Hepatocyte (in vitro differentiated cells): ENCODE measurements at regions not wholly inside any gene's neighbourhood (a gene's known extent, or its start where the extent isn't known, plus 50 kb on each side); places are given as distances from the start of the nearest gene placed in this dataset.

Source experiments
- DNase-seq: peaks from one replicate; pipeline ENCODE4 v3.0.0-alpha.2; 2016; ENCODE audit warnings: low spot score
- H2AFZ ChIP-seq: fragments of 200-600 bp; sonication (generic); 2 replicates; pipeline ENCODE4 v1.6.0; 2016; ENCODE audit warnings: antibody characterized with exemption, mild to moderate bottlenecking
- H3K27ac ChIP-seq: fragments of 200-600 bp; sonication (generic); 2 replicates; pipeline ENCODE4 v1.5.1; 2016; ENCODE audit warnings: mild to moderate bottlenecking
- H3K27me3 ChIP-seq: fragments of 200-600 bp; sonication (generic); 2 replicates; pipeline ENCODE4 v1.6.1; 2016
- H3K36me3 ChIP-seq: fragments of 200-600 bp; sonication (generic); replicated peaks from 2 replicates; pipeline ENCODE4 v1.5.1; 2016; ENCODE audit warnings: low read depth; ENCODE audit not compliant: insufficient read depth
- H3K4me1 ChIP-seq: fragments of 200-600 bp; sonication (generic); 2 replicates; pipeline ENCODE4 v1.5.1; 2016; ENCODE audit warnings: mild to moderate bottlenecking, moderate library complexity; ENCODE audit not compliant: insufficient read depth
- H3K4me2 ChIP-seq: fragments of 200-600 bp; sonication (generic); 2 replicates; pipeline ENCODE4 v1.6.0; 2016
- H3K4me3 ChIP-seq: fragments of 200-600 bp; sonication (generic); 2 replicates; pipeline ENCODE4 v1.5.1; 2016; ENCODE audit warnings: mild to moderate bottlenecking
- H3K79me2 ChIP-seq: fragments of 200-600 bp; sonication (generic); 2 replicates; pipeline ENCODE4 v1.6.0; 2017; ENCODE audit warnings: mild to moderate bottlenecking
- H3K9me2 ChIP-seq: fragments of 200-600 bp; sonication (generic); replicated peaks from 2 replicates; pipeline ENCODE4 v1.6.0; 2017; ENCODE audit warnings: mild to moderate bottlenecking; ENCODE audit not compliant: insufficient read depth
- H3K9me3 ChIP-seq: fragments of 200-600 bp; sonication (generic); 2 replicates; pipeline ENCODE4 v1.5.1; 2016; ENCODE audit warnings: low read depth, mild to moderate bottlenecking
- H4K20me1 ChIP-seq: fragments of 200-600 bp; sonication (generic); 2 replicates; pipeline ENCODE4 v1.6.0; 2016; ENCODE audit warnings: mild to moderate bottlenecking; ENCODE audit not compliant: insufficient read depth, poor library complexity, severe bottlenecking
- CTCF ChIP-seq: fragments of 200-600 bp; sonication (generic); IDR thresholded peaks from 2 replicates; pipeline ENCODE4 v1.5.1; 2016; ENCODE audit warnings: antibody characterized with exemption, mild to moderate bottlenecking; ENCODE audit not compliant: poor library complexity
- EZH2 ChIP-seq: fragments of 200-600 bp; sonication (generic); IDR thresholded peaks from 2 replicates; pipeline ENCODE4 v1.6.1; 2016; ENCODE audit warnings: antibody characterized with exemption, mild to moderate bottlenecking, borderline replicate concordance
- EZH2phosphoT487 ChIP-seq: fragments of 200-600 bp; sonication (generic); IDR thresholded peaks from one replicate; pipeline ENCODE4 v1.6.1; 2018; ENCODE audit warnings: antibody characterized with exemption, mild to moderate bottlenecking, low read depth, moderate library complexity; ENCODE audit not compliant: unreplicated experiment, severe bottlenecking
- WGBS: methylation state at CpG from one replicate; pipeline ENCODE4 v1.1.6; 2016; ENCODE audit warnings: low lambda C conversion rate; ENCODE audit errors: missing lambda C conversion rate; 5-methylcytosine and 5-hydroxymethylcytosine counted together

- Histone ChIP-seq H3K27ac (no peak overlapping the region), H3K9me2 (no peaks in the 10 kb centered on the region)
- 63% methylated on average over 1 of the region's 1 CpG for WGBS
Observed at GRCh38 chr4:28373601-28374000, 1513.0 kb downstream of the STIM2 start.

GRCh38 chr4:28378109-28378830, 1517.6 kb downstream of the STIM2 start:
- no peaks in the 10 kb centered on the region for H3K4me1 ChIP-seq
- no peak overlapping the region for H3K4me2 ChIP-seq
- H3K4me3 ChIP-seq: no peak overlapping the region
- H2AFZ ChIP-seq: no peak overlapping the region
- no peaks in the 10 kb centered on the region for H3K9me2 ChIP-seq
- no peak for TF ChIP-seq EZH2phosphoT487
- peak; percentile 11 for TF ChIP-seq CTCF
- 78% methylated on average over 6 of the region's 6 CpGs for WGBS
- no peak for DNase-seq
- no peaks in the 10 kb centered on the region for H3K36me3 ChIP-seq
- no peaks in the 10 kb centered on the region for H3K79me2 ChIP-seq
- H3K27ac ChIP-seq: no peak overlapping the region
- no peaks in the 10 kb centered on the region for H3K9me3 ChIP-seq
- no peaks in the 10 kb centered on the region for H4K20me1 ChIP-seq
- no peaks in the 10 kb centered on the region for H3K27me3 ChIP-seq

More at GRCh38 chr4:28373601-28374000, 1513.0 kb downstream of the STIM2 start:
- Histone ChIP-seq H3K9me3 (no peaks in the 10 kb centered on the region), H2AFZ (no peak overlapping the region), H3K27me3 (no peaks in the 10 kb centered on the region), H3K4me1 (no peaks in the 10 kb centered on the region), H3K79me2 (no peaks in the 10 kb centered on the region), H4K20me1 (no peaks in the 10 kb centered on the region), H3K4me3 (no peak overlapping the region), H3K4me2 (no peak overlapping the region), H3K36me3 (no peaks in the 10 kb centered on the region)
- no peak for TF ChIP-seq EZH2phosphoT487
- no peak for TF ChIP-seq EZH2
- TF ChIP-seq CTCF: no peak
- DNase-seq: no peak

- no peaks in the 10 kb centered on the region for H3K27me3 ChIP-seq
- no peaks in the 10 kb centered on the region for H3K9me3 ChIP-seq
- no peaks in the 10 kb centered on the region for H3K9me2 ChIP-seq
- H3K79me2 ChIP-seq: no peaks in the 10 kb centered on the region
- H3K4me2 ChIP-seq: no peak overlapping the region
- H2AFZ ChIP-seq: no peak overlapping the region
- 85% methylated on average over 2 of the region's 2 CpGs for WGBS
- no peaks in the 10 kb centered on the region for H4K20me1 ChIP-seq
- no peak overlapping the region for H3K27ac ChIP-seq
- H3K4me3 ChIP-seq: no peak overlapping the region
- TF ChIP-seq CTCF: no peak
- TF ChIP-seq EZH2phosphoT487: no peak
- no peak for TF ChIP-seq EZH2
- no peaks in the 10 kb centered on the region for H3K36me3 ChIP-seq
- DNase-seq: no peak
- no peaks in the 10 kb centered on the region for H3K4me1 ChIP-seq
Observed at GRCh38 chr4:28385801-28386200, 1525.2 kb downstream of the STIM2 start.
